ENCODE measurements at regions not wholly inside any gene's neighbourhood (a gene's known extent, or its start where the extent isn't known, plus 50 kb on each side); places are given as distances from the start of the nearest gene placed in this dataset.
"Not testable (repeated sequence)": the region's sequence is repeated elsewhere in the genome, so short reads cannot be mapped to it uniquely, and the experiment has no call there.

DNA sequence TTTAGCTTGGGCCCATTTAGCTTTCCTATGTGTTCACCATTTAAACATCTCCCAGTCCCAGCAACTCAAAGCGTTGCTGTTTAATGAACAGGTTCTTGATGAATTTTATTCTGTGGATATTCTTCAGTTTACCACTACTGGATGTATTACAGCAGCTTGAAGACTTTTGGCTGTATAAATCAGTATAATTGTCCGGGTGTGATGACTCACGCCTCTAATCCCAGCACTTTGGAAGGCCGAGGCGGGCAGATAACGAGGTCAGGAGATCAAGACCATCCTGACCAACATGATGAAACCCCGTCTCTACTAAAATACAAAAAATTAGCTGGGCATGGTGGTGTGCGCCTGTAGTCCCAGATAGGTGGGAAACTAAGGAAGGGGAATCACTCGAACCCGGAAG is 1286.7 kb upstream of the EYS start:
- DNase-seq = not testable (repeated sequence)

DNA sequence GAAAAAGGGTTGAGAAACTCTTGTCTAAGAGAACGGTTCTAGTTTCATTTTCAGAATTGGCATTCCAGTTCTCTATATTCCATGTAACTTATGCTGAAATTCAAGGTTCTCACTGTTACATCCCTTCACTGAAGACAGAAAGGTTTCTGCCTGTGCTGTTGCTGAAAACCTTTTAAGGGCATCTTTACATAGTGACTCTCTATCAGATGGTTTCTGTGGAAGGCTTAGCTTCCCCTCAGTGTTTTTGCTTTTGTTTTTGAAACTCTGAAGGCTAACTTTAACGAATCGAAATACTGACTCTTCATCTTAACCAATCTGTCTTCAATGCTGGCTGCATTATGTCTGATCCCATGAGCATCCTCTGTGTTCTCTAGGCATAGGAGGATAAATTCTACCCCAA is 1286.2 kb upstream of the EYS start:
- no peak for DNase-seq

DNA sequence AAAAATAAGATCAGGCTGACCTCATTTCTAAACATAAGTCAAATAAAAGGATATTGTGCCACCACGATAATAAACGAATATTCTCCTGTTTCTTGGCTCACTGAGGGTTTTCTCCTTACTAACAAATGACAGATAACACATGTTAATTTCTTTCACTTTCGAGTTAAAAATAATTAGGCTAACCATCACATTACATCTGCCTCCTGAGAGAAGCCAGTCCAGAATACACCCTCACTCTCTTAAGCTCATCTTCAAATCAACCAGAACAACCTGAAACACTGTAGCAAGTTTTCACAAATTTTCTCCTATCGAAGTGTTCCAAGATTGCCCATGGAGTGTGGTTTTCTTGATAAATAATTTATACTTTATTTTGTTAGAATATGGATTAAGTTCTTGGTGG is 1285.6 kb upstream of the EYS start:
- DNase-seq = no peak

DNA sequence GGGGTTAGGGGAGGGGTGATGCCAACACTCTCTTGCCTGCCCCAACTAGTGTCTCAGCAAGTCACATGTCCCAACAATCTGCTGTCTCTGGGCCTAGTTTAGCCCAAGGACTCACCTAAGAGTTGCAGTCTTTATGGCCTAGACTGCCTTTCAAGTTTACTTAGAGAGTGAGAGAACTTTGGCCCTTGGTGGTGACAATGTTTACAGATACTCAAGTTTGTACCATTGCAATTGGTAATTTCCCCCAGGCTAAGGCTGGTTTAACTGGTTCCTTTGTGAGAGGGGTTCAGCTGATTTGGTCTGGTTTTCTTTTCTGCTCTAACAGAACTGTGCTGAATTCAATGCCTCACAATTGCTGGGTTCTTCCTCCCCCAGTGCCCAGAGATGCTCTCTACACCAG is 1279.9 kb upstream of the EYS start:
- DNase-seq = no peak

DNA sequence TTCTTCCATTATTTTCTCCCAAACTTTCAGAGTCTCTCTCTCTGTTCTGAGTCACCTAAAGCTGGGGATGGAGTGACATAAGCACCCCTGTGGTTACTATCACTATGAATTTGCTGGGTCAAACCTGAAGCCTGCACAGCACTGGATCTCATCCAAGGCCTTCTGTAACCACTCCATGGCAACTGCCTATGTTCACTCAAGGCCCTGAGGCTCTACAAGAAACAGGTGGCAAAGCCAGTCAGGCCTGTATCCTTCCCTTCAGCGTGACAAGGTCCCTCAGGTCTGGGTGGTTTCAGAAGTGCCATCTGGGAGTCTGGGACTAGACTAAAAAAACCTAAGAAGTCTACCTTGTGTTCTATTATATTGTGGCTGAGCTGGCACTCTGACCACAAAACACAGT is 1278.8 kb upstream of the EYS start:
- no peak for DNase-seq

DNA sequence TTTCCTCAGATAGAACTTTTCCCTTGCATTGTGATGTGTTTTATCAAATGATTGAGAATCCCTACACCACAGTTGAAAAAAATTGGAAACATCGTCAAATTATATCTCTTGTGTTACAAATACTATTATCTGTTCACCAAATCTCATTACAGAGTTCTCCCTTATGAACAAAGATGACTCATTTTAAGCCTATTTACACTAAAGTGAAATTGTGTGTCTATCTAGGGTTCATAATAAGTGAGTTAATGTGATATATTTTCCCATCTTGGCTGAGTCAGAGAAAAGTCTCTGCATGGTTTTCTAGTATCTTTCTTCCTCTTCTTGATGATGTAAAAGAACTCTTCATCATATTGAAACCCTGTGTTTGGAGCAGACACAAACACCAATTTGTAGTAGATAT is 1263.3 kb upstream of the EYS start:
- DNase-seq = no peak

DNA sequence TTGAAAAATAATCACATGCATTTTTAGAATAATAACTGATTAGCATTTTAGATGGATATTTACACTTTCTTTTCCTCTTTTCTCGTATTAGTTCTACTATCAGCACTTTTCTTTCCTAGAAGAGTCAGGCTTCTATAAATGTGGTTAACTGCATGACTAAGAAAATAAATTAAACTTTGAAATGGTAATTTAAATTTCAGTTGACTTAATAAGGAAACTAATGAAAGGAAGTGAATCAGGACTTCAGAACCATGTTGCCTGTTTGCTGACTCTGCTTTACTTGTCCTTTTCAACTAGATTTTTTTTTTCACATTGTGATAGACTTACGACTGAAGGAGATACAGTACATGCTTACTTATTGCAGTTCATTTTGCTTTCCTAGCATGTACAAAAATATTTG is 1258.2 kb upstream of the EYS start:
- DNase-seq = no peak

DNA sequence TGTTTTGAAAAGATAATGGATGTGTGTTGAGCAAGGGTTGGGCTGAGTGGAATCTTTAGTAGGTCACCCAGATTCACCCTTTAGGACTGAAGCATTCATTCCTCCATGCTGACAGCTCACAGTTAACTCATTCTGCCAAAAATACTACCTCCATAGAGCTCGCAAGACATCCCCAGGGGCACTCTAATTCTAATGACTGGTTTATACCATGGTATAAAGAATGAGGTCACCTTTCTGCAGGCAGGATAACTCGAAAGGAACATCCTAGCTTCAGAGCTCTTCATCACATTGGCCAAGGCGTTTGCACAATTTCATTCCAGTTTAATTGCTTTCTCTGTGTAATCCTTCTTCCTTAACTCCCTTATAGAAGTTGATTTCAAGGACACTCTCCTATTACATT is 1257.2 kb upstream of the EYS start:
- DNase-seq = no peak

DNA sequence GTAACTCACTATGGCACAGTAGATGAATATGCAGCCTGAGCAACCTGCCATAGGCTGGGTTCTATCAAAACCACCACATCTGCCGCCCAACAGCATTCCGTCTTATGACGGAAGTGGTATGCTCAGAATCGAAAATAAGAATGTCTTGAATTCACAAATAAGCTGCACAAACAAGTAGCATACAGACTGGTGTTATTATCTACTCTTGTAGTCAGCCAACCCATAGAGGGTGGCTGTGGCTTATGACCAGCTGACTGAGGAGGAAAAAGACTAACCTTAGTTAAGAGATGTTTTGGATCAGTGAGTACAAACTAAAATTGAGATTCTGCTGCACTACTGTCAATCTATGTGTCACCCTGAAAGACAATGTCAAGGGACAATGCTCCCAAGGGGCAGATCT is 1255.1 kb upstream of the EYS start:
- no peak for DNase-seq

DNA sequence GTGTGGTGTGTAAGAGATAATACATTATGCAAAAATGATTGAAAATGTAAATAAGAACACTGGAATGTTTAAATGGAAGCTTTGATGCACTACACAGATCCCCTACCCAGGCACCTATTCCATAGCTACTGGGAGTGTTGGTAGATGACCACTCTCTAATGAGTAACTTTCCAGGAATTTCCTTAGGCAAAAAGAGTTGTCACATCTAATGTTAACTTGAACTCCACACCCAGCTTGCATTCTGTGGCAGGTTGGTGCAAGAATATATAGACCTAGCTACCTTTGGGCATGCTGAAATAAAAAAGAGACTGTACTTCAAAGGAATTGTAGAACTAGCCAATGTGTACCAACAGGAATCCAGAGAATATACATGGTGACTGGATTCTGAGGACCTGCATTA is 1254.2 kb upstream of the EYS start:
- DNase-seq = no peak

DNA sequence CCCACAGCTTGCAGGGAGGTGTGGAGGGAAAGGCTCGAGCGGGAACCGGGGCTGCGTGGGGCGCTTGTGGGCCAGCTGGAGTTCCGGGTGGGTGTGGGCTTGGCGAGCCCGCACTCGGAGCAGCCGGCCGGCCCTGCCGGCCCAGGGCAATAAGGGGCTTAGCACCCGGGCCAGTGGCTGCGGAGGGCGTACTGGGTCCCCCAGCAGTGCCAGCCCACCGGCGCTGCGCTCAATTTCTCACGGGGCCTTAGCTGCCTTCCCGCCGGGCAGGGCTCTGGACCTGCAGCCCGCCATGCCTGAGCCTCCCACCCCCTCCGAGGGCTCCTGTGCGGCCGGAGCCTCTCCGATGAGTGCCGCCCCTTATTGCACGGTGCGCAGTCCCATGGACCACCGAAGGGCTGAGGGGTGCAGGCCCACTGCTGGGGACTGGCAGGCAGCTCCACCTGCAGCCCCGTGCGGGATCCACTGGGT is 1242.2 kb upstream of the EYS start:
- no peak for DNase-seq

DNA sequence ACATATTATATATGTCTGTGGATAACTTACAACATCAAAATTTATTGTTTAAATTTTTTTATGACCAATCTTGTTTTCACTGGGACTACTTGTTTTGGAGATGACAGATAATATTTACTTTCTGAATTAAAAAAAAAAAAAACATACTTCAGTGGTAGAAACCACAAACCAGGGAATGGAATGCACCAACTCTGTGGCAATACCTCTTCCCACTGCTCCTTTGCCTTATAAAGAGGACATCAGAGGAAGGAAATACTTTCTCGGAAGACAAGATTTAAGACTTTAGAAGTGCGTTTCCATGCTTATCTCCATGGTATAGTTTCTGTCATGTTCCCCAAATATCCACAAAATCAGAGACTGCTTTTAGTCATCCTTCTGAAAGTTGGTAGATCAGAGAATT is 1241.1 kb upstream of the EYS start:
- DNase-seq = no peak

DNA sequence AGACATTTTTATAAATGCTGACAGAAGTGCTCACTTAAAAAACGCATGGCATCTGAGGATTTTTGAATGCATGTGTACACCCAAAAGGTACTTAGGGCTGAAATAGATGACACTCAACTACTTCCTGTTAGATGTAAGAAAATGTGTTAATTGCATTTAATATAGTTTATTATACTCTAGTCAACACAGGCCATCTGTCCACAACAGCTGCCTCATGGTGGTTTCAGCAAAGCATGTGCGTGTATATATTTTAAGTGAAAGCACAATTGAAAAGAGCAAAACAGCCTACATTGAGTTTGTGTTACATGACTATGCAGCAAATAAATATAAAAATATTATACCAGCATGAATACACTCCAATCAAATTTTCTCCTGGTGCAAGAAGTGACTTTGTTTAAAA is 1233.0 kb upstream of the EYS start:
- no peak for DNase-seq

DNA sequence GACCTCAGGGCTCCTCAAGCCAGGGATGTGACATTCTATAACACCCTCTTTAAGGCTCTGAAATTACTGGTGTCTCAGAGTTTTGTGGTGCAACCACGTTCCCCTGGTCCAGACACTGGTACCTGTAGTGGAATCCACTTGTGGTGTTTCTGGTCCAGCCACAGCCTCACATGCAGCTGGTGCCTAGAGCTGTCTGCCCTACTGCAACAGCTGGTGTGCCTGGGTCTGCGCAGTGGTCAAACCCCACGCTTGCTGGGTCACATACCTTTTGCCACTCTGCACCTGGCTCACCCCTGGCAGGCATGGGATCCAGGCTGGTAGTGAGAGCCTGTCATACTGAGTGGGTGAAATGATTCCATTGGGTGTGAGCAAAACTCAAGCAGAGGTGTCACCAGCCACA is 1230.2 kb upstream of the EYS start:
- no peak for DNase-seq

DNA sequence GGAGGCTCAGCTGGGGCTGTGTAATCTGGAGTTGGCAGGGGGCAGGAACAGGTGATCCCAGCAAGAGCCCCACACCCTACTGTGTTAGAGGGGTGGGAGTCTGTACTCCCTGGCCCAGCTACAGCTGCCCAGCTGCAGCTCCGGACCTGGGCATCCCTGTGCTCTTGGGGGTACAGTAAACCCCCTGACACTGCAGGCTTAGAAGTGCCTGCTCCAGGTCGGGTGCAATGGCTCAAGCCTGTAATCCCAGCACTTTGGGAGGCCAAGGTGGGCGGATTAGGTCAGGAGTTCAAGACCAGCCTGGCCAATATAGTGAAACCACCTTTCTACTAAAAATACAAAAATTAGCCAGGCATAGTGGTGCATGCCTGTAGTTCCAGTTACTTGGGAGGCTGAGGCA is 1228.6 kb upstream of the EYS start:
- DNase-seq = no peak

DNA sequence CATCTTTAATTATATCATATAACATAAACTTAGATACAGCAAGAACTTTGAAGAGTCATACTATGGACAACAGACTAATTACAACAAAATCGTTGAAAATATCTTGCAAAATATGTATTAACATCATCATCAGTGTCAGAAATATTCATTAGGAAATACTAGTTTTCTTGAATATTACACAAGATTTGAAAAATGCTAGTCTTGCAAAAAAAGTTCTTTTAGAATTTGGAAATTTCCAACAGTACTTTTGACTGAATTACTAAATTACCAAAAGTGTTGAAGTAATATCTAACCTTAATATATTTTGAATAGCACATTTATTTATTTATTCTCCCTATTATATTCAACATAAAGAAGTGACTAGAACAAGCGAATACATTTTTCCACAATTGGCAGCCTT is 1224.8 kb upstream of the EYS start:
- DNase-seq = no peak

DNA sequence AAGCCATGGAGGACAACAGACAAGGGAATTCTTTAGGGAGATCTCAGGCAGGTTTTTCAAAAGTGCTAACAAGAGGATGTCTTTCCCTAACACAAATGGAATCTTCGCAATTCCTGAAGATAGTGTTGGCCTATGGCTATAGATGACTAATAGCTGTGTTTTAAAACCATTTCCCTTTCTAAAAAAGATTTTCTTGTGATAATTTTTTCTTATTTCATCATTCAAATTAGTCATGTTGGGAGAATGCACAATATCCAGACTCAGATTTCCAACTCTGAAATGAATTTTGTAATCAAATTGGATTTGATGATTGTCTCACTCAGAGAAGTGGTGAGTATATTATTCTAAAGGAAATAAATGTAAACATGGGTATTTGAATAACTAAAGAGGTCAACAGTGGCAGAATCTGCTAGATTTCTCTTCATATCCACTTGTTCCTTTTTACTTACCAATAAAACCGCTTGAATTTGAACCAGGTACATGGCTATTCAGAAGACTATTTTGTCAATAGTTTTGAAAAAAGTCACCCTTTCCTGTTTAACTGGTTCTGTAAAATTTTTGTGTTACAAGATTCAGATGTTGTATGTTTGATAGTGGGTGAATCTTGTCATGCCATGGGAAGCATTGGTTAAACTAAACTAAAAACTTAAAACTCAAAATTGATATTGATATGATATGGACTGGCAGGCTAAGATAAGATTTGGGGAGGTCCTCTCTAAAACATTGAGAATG is 1223.7 kb upstream of the EYS start:
- no peak for DNase-seq

DNA sequence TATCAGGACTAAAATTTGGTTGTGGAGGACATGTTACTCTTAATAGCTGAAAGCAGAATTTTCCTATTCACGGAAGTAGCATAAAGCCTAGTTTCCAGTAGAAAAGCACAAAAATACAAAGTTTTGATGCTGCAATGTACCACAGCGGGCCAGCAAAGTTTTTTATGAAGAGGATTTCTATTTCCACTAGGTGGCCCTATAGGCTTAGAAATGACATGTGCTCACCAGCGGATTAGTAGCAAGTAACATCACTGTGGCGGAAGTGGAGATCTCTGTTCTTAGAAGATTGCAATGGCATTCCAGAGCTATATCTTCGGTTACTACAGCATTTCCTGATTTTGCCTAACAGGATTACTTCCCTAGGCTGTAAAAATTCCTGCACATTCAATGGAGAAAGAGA is 1219.0 kb upstream of the EYS start:
- no peak for DNase-seq

DNA sequence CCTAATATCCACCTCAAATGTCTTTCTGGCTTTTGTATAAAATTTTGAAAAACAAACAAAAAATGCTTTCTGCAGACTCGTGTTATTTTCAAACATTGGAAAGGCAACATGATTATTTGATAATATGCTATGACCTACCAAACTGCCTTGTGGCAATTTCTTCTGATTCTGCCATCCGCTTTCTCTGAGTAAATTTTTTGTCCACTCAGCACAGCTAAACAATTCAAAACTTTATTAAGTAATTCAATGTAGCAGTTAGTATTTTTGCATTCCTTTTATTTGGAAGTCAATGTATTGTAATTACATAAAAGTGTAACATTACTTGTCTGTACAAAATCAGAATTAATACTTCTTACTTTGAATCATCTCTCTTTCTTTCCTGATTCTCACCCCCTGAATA is 1206.6 kb upstream of the EYS start:
- DNase-seq = no peak

DNA sequence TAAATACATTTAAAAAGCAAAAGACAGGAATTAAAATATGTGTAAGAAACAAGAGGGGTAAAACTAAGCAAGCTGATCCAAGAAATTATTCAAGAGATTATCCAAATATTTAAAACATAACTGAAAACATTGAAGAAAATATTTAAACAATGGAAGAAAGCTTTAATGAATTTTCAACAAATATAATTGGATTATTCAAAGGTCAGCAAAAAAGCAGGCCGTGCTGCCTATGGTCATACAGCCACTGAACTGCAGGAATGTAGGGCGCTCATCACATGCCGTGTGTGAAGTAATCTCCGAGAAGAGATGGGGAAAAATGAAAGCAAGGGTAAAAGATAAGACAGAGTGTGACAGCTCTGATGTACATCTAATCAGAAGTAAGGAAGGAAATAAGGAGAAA is 1195.4 kb upstream of the EYS start:
- DNase-seq = no peak

DNA sequence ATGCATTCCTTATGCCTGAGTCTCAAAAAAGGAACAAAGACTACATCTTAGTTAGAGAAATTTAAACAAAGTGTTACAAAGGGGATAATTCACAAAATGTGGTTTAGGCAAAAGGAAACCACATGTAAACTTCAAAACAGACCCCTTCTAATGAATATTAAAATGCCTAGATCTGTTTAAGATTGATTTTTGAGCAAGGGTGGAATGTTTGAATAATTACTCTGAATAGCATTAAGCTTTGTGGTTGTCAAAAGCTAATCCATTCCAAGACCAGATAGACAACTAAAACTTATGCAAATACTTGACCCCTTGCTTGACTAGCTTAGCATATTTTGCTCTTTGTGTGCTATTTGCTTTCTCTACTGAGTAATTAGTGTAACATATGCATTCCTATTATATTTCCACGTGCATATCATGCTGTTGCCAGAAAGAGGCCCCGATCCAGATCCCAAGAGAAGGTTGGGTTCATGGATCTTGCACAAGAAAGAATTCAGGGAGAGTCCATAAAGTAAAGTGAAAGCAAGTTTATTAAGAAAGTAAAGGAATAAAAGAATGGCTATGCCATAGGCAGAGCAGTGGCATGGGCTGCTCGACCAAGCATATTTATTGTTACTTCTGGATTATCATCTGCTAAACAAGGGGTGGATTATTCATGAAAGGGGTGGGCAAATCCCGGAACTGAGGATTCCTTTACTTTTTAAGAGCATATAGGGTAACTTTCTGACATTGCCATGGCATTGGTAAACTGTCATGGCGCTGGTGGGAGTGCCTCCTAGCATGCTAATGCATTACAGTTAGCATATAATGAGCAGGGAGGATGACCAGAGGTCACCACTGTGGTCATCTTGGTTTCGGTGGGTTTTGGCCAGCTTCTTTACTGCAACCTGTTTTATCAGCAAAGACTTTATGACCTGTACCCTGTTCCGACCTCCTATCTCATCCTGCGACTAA is 1193.4 kb upstream of the EYS start:
- no peak for DNase-seq

DNA sequence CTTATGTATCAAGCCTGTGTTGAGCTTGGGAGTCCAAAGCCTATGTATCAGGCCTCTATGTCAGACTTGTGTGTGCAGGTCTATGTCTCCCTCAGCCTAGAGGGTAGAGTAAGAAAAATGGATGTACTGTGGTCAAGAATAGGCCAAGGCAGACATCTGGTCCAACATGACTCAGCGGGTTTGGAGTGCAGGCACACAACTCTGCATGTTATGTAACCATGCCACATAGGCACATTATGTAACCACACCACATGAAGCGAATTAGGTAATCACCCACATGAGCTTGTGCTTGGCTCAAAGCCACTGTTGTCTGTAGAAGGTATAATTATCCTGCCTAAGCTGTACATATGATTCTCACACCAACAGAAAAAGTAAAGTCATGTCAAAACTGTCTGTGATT is 1190.5 kb upstream of the EYS start:
- no peak for DNase-seq

DNA sequence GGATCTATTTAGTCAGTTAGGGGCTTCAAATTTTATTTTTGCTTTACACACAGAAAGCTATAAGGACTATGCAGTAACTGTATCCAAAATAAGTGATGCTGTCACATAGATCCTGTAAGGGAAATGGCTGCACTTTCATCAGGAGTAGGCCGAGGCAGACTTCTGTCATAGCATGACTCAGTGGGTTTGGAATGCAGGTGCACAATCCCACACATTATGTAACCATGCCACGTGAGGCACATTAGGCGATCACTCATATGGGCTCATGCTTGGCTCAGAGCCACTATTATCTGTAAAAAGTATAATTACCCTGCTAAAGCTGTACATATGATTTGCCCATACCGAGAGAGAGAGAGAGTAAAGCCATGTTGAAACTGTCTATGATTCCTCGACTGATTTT is 1189.4 kb upstream of the EYS start:
- no peak for DNase-seq

DNA sequence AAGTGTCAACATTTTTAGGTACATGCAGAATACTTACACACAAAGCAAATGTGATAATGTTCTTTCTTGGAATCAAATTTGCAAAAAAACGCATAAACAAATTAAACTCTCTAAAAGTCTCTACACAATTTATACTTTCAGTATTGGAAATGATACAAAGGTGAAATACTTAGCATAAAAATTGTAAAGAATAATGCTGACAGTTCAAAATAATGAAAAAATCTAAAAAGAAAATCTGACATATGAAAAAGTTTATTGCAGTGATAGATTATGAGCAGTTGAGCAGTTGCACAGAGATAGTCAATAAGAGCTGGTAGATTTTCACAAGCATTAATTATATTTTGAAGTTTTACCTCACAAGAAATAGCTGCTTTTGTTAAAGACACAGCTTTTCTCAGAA is 1176.4 kb upstream of the EYS start:
- no peak for DNase-seq

DNA sequence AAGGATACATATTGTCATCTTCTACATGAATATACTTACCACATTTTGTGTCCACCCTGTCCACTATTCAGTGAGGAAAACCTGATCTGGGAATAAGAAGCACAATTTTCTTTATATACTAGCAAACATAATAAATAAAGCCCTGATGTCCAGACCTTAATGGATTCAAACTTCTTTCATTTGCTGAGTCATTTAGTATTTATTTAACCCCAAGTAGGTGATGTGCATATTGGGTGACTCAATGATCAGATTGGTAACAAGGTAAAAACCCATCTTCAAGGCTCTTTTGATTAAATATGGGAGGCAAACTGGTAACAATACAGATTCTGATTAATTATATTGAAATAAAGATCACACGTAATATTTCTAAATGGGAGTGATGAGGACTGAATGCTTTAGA is 1159.8 kb upstream of the EYS start:
- DNase-seq = no peak
